Endothelial cell of umbilical vein (primary cell): ENCODE measurements at regions not wholly inside any gene's neighbourhood (a gene's known extent, or its start where the extent isn't known, plus 50 kb on each side); places are given as distances from the start of the nearest gene placed in this dataset.

Experiments
- BruUV-seq: library from RNA; stranded (reverse); fragments of 400-500 nt; replicated peaks from 2 replicates; lab custom pipeline; 2021; lab: Mats Ljungman, UMichigan
- CTCF ChIA-PET: fragments of 300-600, 350-600 bp; sonication (Branson Sonifier 250); formaldehyde crosslinking; loops from one replicate; lab custom pipeline; 2021; ENCODE audit warnings: antibody characterized with exemption, inconsistent platforms; lab: Charles Lee
- POLR2A ChIA-PET: fragments of 300-600, 350-600 bp; sonication (Branson Sonifier 250); formaldehyde crosslinking; loops from one replicate; lab custom pipeline; 2021; ENCODE audit warnings: antibody characterized with exemption, inconsistent platforms; lab: Charles Lee
- DNase-seq: peaks from one replicate; pipeline ENCODE4 v3.0.0-alpha.2; 2011; ENCODE audit warnings: low read depth, low spot score
- FAIRE-seq: peaks from 2 replicates; lab custom pipeline; 2011; peaks lifted over from hg19 to GRCh38; lab: Jason Lieb, UNC
- H2AFZ ChIP-seq: 2 replicates; pipeline ENCODE4 v1.6.0; 2012; ENCODE audit warnings: low read depth, low read length, control low read depth, inconsistent platforms
- H3K27ac ChIP-seq: 2 replicates; pipeline ENCODE4 v1.5.1; 2011; ENCODE audit warnings: low read depth, mild to moderate bottlenecking, control low read depth, low read length, moderate library complexity; ENCODE audit not compliant: insufficient read depth
- H3K27me3 ChIP-seq, 2 experiments: 2 replicates each; pipeline versions ENCODE4 v1.6.0 to v1.6.1; 2011; ENCODE audit warnings: low read length in 2 of 2, mixed read lengths in 1 of 2; ENCODE audit not compliant: control insufficient read depth in 2 of 2, insufficient read depth in 2 of 2
- H3K36me3 ChIP-seq, 2 experiments: 2 replicates in 1 of 2; 3 replicates in 1 of 2; pipeline ENCODE4 v1.5.1; 2011; ENCODE audit warnings: low read length in 2 of 2, mild to moderate bottlenecking in 1 of 2, moderate library complexity in 1 of 2; ENCODE audit not compliant: control insufficient read depth in 2 of 2, insufficient read depth in 2 of 2; ENCODE audit errors: extremely low read depth in 1 of 2
- H3K4me1 ChIP-seq: 3 replicates; pipeline ENCODE4 v1.5.1; 2011; ENCODE audit warnings: mild to moderate bottlenecking, low read length; ENCODE audit not compliant: control insufficient read depth, insufficient read depth; ENCODE audit errors: extremely low read depth
- H3K4me2 ChIP-seq: 2 replicates; pipeline ENCODE4 v1.6.1; 2011; ENCODE audit warnings: low read length, control low read depth, mixed read lengths; ENCODE audit not compliant: insufficient read depth
- H3K4me3 ChIP-seq, 3 experiments: fragments of 200-600 bp in 1 of 3; sonication (generic), shearing (Covaris generic) in 1 of 3; replicated peaks in 1 of 3; 2 replicates each; pipeline ENCODE4 v1.5.1; 2011 to 2016; ENCODE audit warnings: control low read depth in 3 of 3, low read length in 3 of 3, mild to moderate bottlenecking in 2 of 3, inconsistent platforms in 1 of 3, low read depth in 1 of 3, moderate library complexity in 1 of 3; ENCODE audit not compliant: insufficient read depth in 1 of 3
- H3K79me2 ChIP-seq: 2 replicates; pipeline ENCODE4 v1.6.0; 2012; ENCODE audit warnings: low read length, inconsistent platforms; ENCODE audit not compliant: control insufficient read depth, insufficient read depth
- H3K9ac ChIP-seq: replicated peaks from 2 replicates; pipeline ENCODE3; 2011; ENCODE audit warnings: low read length, control low read depth; ENCODE audit not compliant: insufficient read depth; ENCODE audit errors: extremely low read depth
- H3K9me1 ChIP-seq: replicated peaks from 3 replicates; pipeline ENCODE4 v1.6.0; 2011; ENCODE audit warnings: mild to moderate bottlenecking, low read length; ENCODE audit not compliant: control insufficient read depth, insufficient read depth; ENCODE audit errors: extremely low read depth
- H3K9me3 ChIP-seq: replicated peaks from 2 replicates; pipeline ENCODE4 v1.5.1; 2012; ENCODE audit warnings: low read length, inconsistent platforms; ENCODE audit not compliant: control insufficient read depth, insufficient read depth
- H4K20me1 ChIP-seq: replicated peaks from 2 replicates; pipeline ENCODE3; 2011; ENCODE audit warnings: mild to moderate bottlenecking, low read length; ENCODE audit not compliant: control insufficient read depth, insufficient read depth; ENCODE audit errors: extremely low read depth
- CTCF ChIP-seq, 2 donors: IDR thresholded peaks; 1 replicate in 1 of 2; 2 replicates in 1 of 2; pipeline ENCODE4 v1.5.1; 2011; ENCODE audit warnings: low read length in 2 of 2, mild to moderate bottlenecking in 2 of 2, moderate library complexity in 2 of 2, control low read depth in 1 of 2, inconsistent platforms in 1 of 2, low read depth in 1 of 2; ENCODE audit not compliant: insufficient read depth in 1 of 2; ENCODE audit errors: extremely low read depth in 1 of 2
- EZH2 ChIP-seq: IDR thresholded peaks from 2 replicates; pipeline ENCODE4 v1.6.1; 2012; ENCODE audit warnings: borderline replicate concordance, low read depth, mild to moderate bottlenecking, moderate library complexity, low read length, inconsistent platforms; ENCODE audit not compliant: severe bottlenecking
- FOS ChIP-seq: IDR thresholded peaks from 2 replicates; pipeline ENCODE4 v1.6.1; 2011; ENCODE audit warnings: mild to moderate bottlenecking, low read length, moderate library complexity, borderline replicate concordance; ENCODE audit not compliant: insufficient read depth
- GATA2 ChIP-seq: IDR thresholded peaks from 2 replicates; pipeline ENCODE4 v1.7.0; 2011; ENCODE audit warnings: low read depth, mild to moderate bottlenecking, moderate library complexity, mixed read lengths, low read length; ENCODE audit not compliant: insufficient read length, insufficient read depth
- JUN ChIP-seq: IDR thresholded peaks from 2 replicates; pipeline ENCODE4 v1.6.1; 2011; ENCODE audit warnings: borderline replicate concordance, low read depth; ENCODE audit not compliant: insufficient read length, insufficient read depth
- MAX ChIP-seq: IDR thresholded peaks from 2 replicates; pipeline ENCODE4 v1.6.1; 2011; ENCODE audit not compliant: insufficient read depth, insufficient read length
- MYC ChIP-seq: IDR thresholded peaks from one replicate; pipeline ENCODE4 v1.6.1; 2011; ENCODE audit warnings: mild to moderate bottlenecking, low read depth, low read length
- POLR2A ChIP-seq: IDR thresholded peaks from 2 replicates; pipeline ENCODE4 v1.6.1; 2012; ENCODE audit warnings: low read depth, mild to moderate bottlenecking, control low read depth, low read length
- POLR2AphosphoS5 ChIP-seq: IDR thresholded peaks from 2 replicates; pipeline ENCODE4 v1.6.1; 2012; ENCODE audit warnings: low read depth, mild to moderate bottlenecking, control low read depth, low read length, moderate library complexity; ENCODE audit not compliant: insufficient read depth
- dilution Hi-C: fragments of 300-500 bp; cut with MboI; formaldehyde crosslinking; loops from one replicate; pipeline ENCODE4 v1.15.0; 2019; ENCODE audit warnings: low sequenced_read_pairs; ENCODE audit not compliant: extremely low pct_ligation_motif_present
- intact Hi-C: fragments of 100-400 bp; cut with micrococcal nuclease; formaldehyde crosslinking; loops from one replicate; pipeline ENCODE4 v1.10.0; 2022

GRCh38 chrX:28324321-28324721 is 262.9 kb upstream of the IL1RAPL1 start:
- no peaks in the 10 kb centered on the region for H3K79me2 ChIP-seq
- no peak overlapping the region for H2AFZ ChIP-seq
- H3K36me3 ChIP-seq: no peaks in the 10 kb centered on the region
- no peaks in the 10 kb centered on the region for H3K4me1 ChIP-seq
- H4K20me1 ChIP-seq: no peaks in the 10 kb centered on the region
- no peaks in the 10 kb centered on the region for H3K9me3 ChIP-seq
- H3K9me1 ChIP-seq: no peaks in the 10 kb centered on the region
- no peaks in the 10 kb centered on the region for H3K27me3 ChIP-seq
- POLR2A ChIA-PET: no interaction called here
- DNase-seq (no peak), FAIRE-seq (no peak)
- H3K9ac ChIP-seq: no peak overlapping the region
- intact Hi-C loops: no loop called here
- TF ChIP-seq FOS: no peak
- TF ChIP-seq POLR2AphosphoS5: no peak
- no peak for TF ChIP-seq MAX
- TF ChIP-seq POLR2A: no peak
- TF ChIP-seq EZH2: no peak
- TF ChIP-seq GATA2: no peak
- dilution Hi-C loops: no loop called here
- H3K4me2 ChIP-seq: no peak overlapping the region
- H3K27ac ChIP-seq: no peak overlapping the region
- CTCF ChIA-PET: no interaction called here
- BruUV-seq: no TSS peak
- no peak overlapping the region for H3K4me3 ChIP-seq

GRCh38 chrX:28321286-28321685 is 266.0 kb upstream of the IL1RAPL1 start:
- TF ChIP-seq MYC (no peak), CTCF (IDR thresholded peaks at IDR 0.05; ENCODE audit: extremely low read depth in 1 of 2, insufficient read depth in 1 of 2, low read depth in 1 of 2, low read length in 2 of 2) (no peak), MAX (no peak), JUN (no peak), POLR2A (no peak)
- no peak overlapping the region for H3K4me3 ChIP-seq
- H3K9me1 ChIP-seq: no peaks in the 10 kb centered on the region
- no peaks in the 10 kb centered on the region for H3K79me2 ChIP-seq
- no peaks in the 10 kb centered on the region for H4K20me1 ChIP-seq
- H3K4me1 ChIP-seq: no peaks in the 10 kb centered on the region
- no peak overlapping the region for H3K27ac ChIP-seq
- DNase-seq (no peak), FAIRE-seq (no peak)
- dilution Hi-C loops (no loop called here), intact Hi-C loops (no loop called here)
- H3K36me3 ChIP-seq: no peaks in the 10 kb centered on the region
- CTCF ChIA-PET: no interaction called here
- H3K27me3 ChIP-seq: no peaks in the 10 kb centered on the region
- POLR2A ChIA-PET: no interaction called here
- H3K9me3 ChIP-seq: no peaks in the 10 kb centered on the region
- no peak overlapping the region for H3K4me2 ChIP-seq
- H3K9ac ChIP-seq: no peak overlapping the region
- BruUV-seq: no TSS peak
- H2AFZ ChIP-seq: no peak overlapping the region
